ENCODE measurements at regions not wholly inside any gene's neighbourhood (a gene's known extent, or its start where the extent isn't known, plus 50 kb on each side); places are given as distances from the start of the nearest gene placed in this dataset.
A peak's percentile ranks its signal among the peaks of the same experiment; 100 is the strongest.

DNA sequence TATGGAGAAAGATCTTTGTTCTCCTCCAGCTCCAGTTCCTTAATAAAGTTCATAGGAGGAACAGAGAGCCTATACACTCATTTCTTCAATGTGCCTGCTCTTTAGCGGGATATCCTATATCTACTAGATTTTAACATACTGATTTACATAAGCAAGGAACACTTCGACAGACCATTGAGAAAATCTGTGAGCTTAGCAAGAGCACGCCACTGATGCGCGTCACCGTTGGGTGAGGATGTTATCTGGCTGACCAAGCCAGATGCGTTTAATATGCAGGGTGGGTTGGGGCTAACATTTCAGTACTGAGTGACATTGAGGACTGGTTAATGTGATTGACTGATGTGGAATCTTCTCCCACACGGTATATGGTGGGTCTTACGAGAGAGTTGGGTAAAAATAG, 233.4 kb downstream of the SOX4 start:
- Mint-ChIP-seq H3K4me3 (no peak overlapping the region), H3K4me1 (ENCODE audit: unreplicated experiment) (peaks cover 68% of the 10 kb centered on the region), H3K27ac (no peak overlapping the region), H3K36me3 (peaks cover 11% of the 10 kb centered on the region), H3K9me3 (no peaks in the 10 kb centered on the region), H3K27me3 (no peaks in the 10 kb centered on the region)
- DNase-seq (ENCODE audit: extremely low spot score, unreplicated experiment) = no peak
- TF ChIP-seq, protein P1, sequence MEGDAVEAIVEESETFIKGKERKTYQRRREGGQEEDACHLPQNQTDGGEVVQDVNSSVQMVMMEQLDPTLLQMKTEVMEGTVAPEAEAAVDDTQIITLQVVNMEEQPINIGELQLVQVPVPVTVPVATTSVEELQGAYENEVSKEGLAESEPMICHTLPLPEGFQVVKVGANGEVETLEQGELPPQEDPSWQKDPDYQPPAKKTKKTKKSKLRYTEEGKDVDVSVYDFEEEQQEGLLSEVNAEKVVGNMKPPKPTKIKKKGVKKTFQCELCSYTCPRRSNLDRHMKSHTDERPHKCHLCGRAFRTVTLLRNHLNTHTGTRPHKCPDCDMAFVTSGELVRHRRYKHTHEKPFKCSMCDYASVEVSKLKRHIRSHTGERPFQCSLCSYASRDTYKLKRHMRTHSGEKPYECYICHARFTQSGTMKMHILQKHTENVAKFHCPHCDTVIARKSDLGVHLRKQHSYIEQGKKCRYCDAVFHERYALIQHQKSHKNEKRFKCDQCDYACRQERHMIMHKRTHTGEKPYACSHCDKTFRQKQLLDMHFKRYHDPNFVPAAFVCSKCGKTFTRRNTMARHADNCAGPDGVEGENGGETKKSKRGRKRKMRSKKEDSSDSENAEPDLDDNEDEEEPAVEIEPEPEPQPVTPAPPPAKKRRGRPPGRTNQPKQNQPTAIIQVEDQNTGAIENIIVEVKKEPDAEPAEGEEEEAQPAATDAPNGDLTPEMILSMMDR (conservative IDR thresholded peaks at IDR 0.05) = no peak

DNA sequence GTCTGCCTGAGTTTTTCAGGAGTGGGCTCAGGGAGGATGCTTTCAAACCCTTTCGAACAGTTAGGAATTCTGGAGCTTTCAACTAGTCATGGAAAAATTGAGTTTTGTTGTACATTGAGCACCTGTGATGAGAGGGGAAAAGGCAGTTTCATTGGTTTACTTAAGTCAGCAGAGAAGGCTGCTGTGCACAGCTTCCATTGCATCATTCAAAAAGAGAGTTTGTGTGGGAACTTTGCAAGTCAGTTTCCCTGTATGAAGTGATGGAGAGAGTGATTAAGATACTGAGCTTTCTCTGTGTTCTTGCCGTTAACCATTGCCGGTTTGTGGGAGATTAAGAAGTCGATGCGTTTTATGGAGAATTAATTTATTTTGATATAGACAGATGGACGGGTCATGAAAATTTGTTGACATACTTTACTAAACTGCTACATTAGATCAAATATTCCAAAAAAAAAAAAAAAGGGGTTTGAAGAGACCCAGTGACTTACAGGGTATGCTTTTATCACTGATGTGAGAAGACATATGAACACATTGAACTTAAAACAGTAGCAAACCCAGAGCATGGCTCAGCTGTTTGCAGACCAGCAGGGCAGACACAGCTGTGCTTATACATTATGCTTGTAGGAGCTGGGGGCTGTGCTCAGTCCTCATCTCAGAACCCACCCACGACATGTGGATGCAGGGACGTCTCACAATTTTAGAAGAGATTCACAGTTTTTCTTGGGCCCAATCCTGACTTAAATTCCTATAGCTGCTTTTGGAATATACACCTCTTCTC, 234.1 kb downstream of the SOX4 start:
- Mint-ChIP-seq H3K9me3 (no peaks in the 10 kb centered on the region), H3K36me3 (peaks cover 10% of the 10 kb centered on the region), H3K4me1 (ENCODE audit: unreplicated experiment) (peaks cover 68% of the 10 kb centered on the region), H3K27me3 (no peaks in the 10 kb centered on the region), H3K4me3 (no peak overlapping the region), H3K27ac (no peak overlapping the region)
- TF ChIP-seq, protein P1 (conservative IDR thresholded peaks at IDR 0.05) = no peak
- no peak for DNase-seq (ENCODE audit: extremely low spot score, unreplicated experiment)

DNA sequence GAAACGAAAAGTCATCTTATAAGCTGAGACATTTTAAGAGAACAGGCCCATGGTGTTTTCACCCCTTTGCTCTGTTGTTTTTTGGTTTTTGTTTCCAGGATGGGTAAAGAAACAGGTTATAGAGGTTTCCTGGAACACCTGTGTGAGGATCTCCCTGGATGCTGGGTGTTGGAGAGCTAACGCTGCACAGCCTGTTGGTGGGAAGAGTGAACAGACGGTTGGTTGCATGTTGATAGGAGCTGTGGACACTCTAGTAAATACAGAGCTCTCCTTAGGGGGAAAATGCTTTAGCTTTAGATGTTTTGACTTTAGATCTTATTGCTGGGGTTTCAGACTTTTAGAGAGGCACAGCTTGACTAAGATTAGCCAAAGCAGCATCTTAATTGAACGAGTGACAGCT, 235.2 kb downstream of the SOX4 start:
- Mint-ChIP-seq H3K4me3 (no peak overlapping the region), H3K36me3 (peaks cover 9% of the 10 kb centered on the region), H3K4me1 (ENCODE audit: unreplicated experiment) (peaks cover 61% of the 10 kb centered on the region), H3K9me3 (no peaks in the 10 kb centered on the region), H3K27me3 (no peaks in the 10 kb centered on the region), H3K27ac (no peak overlapping the region)
- DNase-seq (ENCODE audit: extremely low spot score, unreplicated experiment) = no peak
- TF ChIP-seq, protein P1 (conservative IDR thresholded peaks at IDR 0.05) = no peak

DNA sequence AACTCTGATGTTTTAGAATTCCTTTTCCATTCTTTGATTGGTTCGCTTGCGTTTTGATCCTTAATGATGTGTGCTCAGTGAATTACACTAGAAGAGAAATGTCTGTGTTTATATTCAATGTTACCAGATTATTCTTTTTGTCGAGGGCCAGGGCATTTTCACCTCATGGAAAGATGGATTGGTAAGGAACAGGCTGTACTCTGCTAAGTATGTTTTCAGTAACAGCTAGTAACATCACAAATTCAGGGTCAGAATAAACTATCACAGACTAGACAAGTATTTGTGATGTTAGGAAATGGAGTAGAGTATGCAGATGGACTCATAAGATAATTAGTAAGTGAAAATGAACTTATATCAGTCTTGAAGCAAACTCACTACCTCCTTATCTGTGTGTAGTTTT, 235.6 kb downstream of the SOX4 start:
- H3K27ac Mint-ChIP-seq = no peak overlapping the region

DNA sequence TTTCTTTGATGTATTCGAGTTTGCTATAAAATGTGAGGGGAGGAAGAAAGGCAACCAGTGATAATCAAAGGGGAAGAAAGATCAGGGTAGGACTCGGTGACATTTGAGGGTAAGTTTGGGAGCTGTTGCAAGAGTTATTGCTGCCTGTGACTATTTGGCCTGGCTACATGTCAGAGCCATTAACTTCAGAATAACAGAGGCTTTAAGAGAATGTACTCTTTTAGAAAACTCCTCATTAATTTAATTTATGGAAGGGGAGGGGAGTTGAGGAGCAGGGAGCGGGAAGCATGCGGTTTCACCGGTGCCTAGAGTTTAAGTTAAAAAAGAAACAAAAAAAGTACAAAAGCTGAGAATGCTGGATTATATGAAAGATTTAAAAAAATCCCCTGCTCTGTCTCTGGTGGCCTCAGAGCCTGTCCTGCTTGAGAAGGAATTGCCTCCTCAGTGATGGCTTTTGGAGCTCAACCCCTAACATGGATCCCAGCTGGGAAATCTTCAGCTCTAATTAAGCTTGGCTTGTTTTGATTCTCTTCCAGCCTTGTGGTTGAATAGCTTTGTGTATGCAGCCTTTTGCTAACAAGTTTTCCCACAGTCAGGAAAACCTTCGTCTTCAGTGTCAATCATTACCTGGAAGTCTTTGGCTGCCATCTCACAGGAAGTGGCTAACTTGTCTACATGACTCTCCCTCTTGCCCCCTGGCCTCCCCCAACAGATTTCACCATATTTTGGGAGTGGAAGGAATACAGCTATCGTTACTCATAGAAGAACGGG, 238.2 kb downstream of the SOX4 start:
- peak overlapping the region; percentile 9 for H3K4me3 Mint-ChIP-seq
- peaks cover 51% of the 10 kb centered on the region for H3K4me1 Mint-ChIP-seq (ENCODE audit: unreplicated experiment)
- no peaks in the 10 kb centered on the region for H3K9me3 Mint-ChIP-seq
- TF ChIP-seq, protein P1 (conservative IDR thresholded peaks at IDR 0.05) = no peak
- H3K27me3 Mint-ChIP-seq = no peaks in the 10 kb centered on the region
- no peak for DNase-seq (ENCODE audit: extremely low spot score, unreplicated experiment)
- no peak overlapping the region for H3K27ac Mint-ChIP-seq
- H3K36me3 Mint-ChIP-seq = peaks cover 9% of the 10 kb centered on the region

More for the DNA sequence above, 235.6 kb downstream of the SOX4 start:
- H3K9me3 Mint-ChIP-seq = no peaks in the 10 kb centered on the region
- DNase-seq (ENCODE audit: extremely low spot score, unreplicated experiment) = no peak
- peaks cover 58% of the 10 kb centered on the region for H3K4me1 Mint-ChIP-seq (ENCODE audit: unreplicated experiment)
- peaks cover 9% of the 10 kb centered on the region for H3K36me3 Mint-ChIP-seq
- TF ChIP-seq, protein P1 (conservative IDR thresholded peaks at IDR 0.05) = no peak
- H3K27me3 Mint-ChIP-seq = no peaks in the 10 kb centered on the region
- no peak overlapping the region for H3K4me3 Mint-ChIP-seq

Data from type B pancreatic cell (in vitro differentiated cells).